CD4-positive, alpha-beta T cell (primary cell): ENCODE measurements at regions not wholly inside any gene's neighbourhood (a gene's known extent, or its start where the extent isn't known, plus 50 kb on each side); places are given as distances from the start of the nearest gene placed in this dataset.

Experiments
- ATAC-seq: fragments of 200-7000 bp; cut with Tn5 transposase; one replicate; pipeline ENCODE4 v1.10.0; 2022; ENCODE audit warnings: mild to moderate bottlenecking; ENCODE audit not compliant: poor library complexity
- CTCF ChIA-PET: fragments of 350-600 bp; sonication (Branson Sonifier 250); formaldehyde crosslinking; loops from one replicate; lab custom pipeline; 2021; ENCODE audit warnings: antibody characterized with exemption, inconsistent platforms; lab: Charles Lee
- POLR2A ChIA-PET: fragments of 350-600 bp; sonication (Branson Sonifier 250); formaldehyde crosslinking; loops from one replicate; lab custom pipeline; 2021; ENCODE audit warnings: antibody characterized with exemption, inconsistent platforms; lab: Charles Lee
- DNase-seq, 14 experiments: peaks; one replicate each; pipeline ENCODE4 v3.0.0-alpha.2; 2013 to 2020; ENCODE audit warnings: mixed read lengths in 2 of 14
- H3K27ac ChIP-seq, 2 donors: one replicate each; pipeline versions ENCODE4 v1.5.1 to v1.7.0; 2013; ENCODE audit warnings: low read length in 2 of 2, low read depth in 1 of 2, mild to moderate bottlenecking in 1 of 2
- H3K27me3 ChIP-seq, 2 experiments: 1 replicate in 1 of 2; 2 replicates in 1 of 2; pipeline versions ENCODE4 v1.6.1 to v1.7.0; 2013; ENCODE audit warnings: low read length in 2 of 2, control low read depth in 1 of 2, mild to moderate bottlenecking in 1 of 2, moderate library complexity in 1 of 2; ENCODE audit not compliant: insufficient read depth in 2 of 2, control insufficient read depth in 1 of 2
- H3K36me3 ChIP-seq: one replicate; pipeline ENCODE4 v1.6.1; 2013; ENCODE audit warnings: low read length, control low read depth; ENCODE audit not compliant: insufficient read depth
- H3K4me1 ChIP-seq: one replicate; pipeline ENCODE4 v1.6.1; 2013; ENCODE audit warnings: low read length, control low read depth; ENCODE audit not compliant: insufficient read depth
- H3K4me3 ChIP-seq: one replicate; pipeline ENCODE4 v1.5.1; 2013; ENCODE audit warnings: mild to moderate bottlenecking, low read length, moderate library complexity
- H3K9me3 ChIP-seq, 2 experiments: 1 replicate in 1 of 2; 2 replicates in 1 of 2; pipeline versions ENCODE4 v1.6.1 to v1.7.0; 2013; ENCODE audit warnings: low read length in 2 of 2, mild to moderate bottlenecking in 2 of 2, control low read depth in 1 of 2, moderate library complexity in 1 of 2; ENCODE audit not compliant: control insufficient read depth in 1 of 2, insufficient read depth in 1 of 2
- H3K27ac Mint-ChIP-seq: one replicate; pipeline ENCODE4 v1.8.0; 2020; ENCODE audit warnings: mixed read lengths
- H3K27me3 Mint-ChIP-seq: one replicate; pipeline ENCODE4 v1.8.0; 2021; ENCODE audit warnings: mixed read lengths
- H3K36me3 Mint-ChIP-seq: one replicate; pipeline ENCODE4 v1.8.0; 2021; ENCODE audit warnings: low read depth, mixed read lengths
- H3K4me1 Mint-ChIP-seq: one replicate; pipeline ENCODE4 v1.8.0; 2021; ENCODE audit warnings: low read depth, mixed read lengths
- H3K4me3 Mint-ChIP-seq: one replicate; pipeline ENCODE4 v1.8.0; 2020; ENCODE audit warnings: mild to moderate bottlenecking, mixed read lengths
- H3K9me3 Mint-ChIP-seq: one replicate; pipeline ENCODE4 v1.8.0; 2020; ENCODE audit warnings: mixed read lengths
- intact Hi-C, 2 experiments: fragments of 100-400 bp; cut with DNase I in 1 of 2; cut with micrococcal nuclease in 1 of 2; formaldehyde crosslinking; loops; one replicate each; pipeline versions ENCODE4 v1.15.1 to v1.9.0; 2023 to 2025; cut with DNase I, micrococcal nuclease
- TF ChIP-seq, protein P1 (sequence below): fragments of 200-600 bp; IDR thresholded peaks from one replicate; pipeline ENCODE4 v1.8.0; 2022; ENCODE audit warnings: antibody characterized with exemption, mild to moderate bottlenecking

DNA sequence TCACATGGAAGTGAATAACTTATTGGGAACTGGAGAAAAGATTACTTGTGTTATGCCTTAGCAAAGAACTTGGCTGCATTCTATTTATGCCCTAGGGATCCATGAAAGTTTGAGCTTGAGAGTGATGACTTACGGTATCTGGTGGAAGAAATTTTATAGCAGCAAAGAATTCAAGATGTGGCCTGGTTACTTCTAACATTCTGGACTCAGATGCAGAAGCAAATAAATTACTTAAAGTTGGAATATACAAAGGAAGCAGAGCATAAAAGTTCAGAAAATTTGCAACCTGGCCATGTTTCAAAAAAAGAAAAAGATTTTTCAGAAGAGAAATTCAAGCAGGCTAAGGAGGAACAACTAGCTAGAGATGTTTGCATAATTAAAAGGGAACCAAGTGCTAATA is 252.3 kb upstream of the WDFY3 start:
- POLR2A ChIA-PET, result no interaction called here
- H3K36me3 Mint-ChIP-seq, result no peaks in the 10 kb centered on the region
- Histone ChIP-seq H3K4me1 (no peaks in the 10 kb centered on the region), H3K4me3 (no peak overlapping the region), H3K27ac (no peak overlapping the region), H3K27me3 (no peaks in the 10 kb centered on the region), H3K9me3 (peaks cover 0 to 3% of the 10 kb centered on the region in 2 experiments), H3K36me3 (no peaks in the 10 kb centered on the region)
- peaks cover 25% of the 10 kb centered on the region for H3K9me3 Mint-ChIP-seq
- ATAC-seq (no peak), DNase-seq (no peak)
- no peaks in the 10 kb centered on the region for H3K27me3 Mint-ChIP-seq
- intact Hi-C loops, result no loop called here
- H3K4me1 Mint-ChIP-seq, result no peaks in the 10 kb centered on the region
- no peak overlapping the region for H3K27ac Mint-ChIP-seq
- H3K4me3 Mint-ChIP-seq, result no peak overlapping the region
- CTCF ChIA-PET, result no interaction called here
- TF ChIP-seq, protein P1, sequence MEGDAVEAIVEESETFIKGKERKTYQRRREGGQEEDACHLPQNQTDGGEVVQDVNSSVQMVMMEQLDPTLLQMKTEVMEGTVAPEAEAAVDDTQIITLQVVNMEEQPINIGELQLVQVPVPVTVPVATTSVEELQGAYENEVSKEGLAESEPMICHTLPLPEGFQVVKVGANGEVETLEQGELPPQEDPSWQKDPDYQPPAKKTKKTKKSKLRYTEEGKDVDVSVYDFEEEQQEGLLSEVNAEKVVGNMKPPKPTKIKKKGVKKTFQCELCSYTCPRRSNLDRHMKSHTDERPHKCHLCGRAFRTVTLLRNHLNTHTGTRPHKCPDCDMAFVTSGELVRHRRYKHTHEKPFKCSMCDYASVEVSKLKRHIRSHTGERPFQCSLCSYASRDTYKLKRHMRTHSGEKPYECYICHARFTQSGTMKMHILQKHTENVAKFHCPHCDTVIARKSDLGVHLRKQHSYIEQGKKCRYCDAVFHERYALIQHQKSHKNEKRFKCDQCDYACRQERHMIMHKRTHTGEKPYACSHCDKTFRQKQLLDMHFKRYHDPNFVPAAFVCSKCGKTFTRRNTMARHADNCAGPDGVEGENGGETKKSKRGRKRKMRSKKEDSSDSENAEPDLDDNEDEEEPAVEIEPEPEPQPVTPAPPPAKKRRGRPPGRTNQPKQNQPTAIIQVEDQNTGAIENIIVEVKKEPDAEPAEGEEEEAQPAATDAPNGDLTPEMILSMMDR, result no peak

DNA sequence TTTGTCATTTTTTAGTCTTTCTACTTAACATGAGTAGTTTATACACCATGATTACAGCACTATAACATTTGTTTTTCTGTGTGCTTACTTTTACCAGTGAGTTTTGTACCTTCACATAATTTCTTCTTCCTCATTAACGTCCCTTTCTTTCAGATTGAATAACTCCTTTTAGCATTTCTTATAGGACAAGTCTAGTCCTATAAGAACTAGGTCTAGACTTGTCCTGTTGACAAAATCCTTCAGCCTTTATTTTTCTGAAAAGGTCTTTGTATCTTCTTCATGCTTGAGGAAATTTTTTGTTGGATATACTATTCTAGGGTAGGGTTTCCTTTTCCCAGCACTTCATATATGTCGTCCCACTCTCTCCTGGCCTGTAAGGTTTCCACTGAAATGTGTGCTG is 253.3 kb upstream of the ARHGAP24 start:
- DNase-seq (no peak), ATAC-seq (no peak)
- H3K27me3 Mint-ChIP-seq, result no peaks in the 10 kb centered on the region
- H3K27ac Mint-ChIP-seq, result no peak overlapping the region
- H3K27me3 ChIP-seq, result no peaks in the 10 kb centered on the region
- CTCF ChIA-PET, result no interaction called here
- peaks cover 28% of the 10 kb centered on the region for H3K9me3 Mint-ChIP-seq
- no peak overlapping the region for H3K27ac ChIP-seq
- H3K9me3 ChIP-seq, result peaks cover 0 to 3% of the 10 kb centered on the region in 2 experiments
- no peak overlapping the region for H3K4me3 ChIP-seq
- intact Hi-C loops, result no loop called here
- no peaks in the 10 kb centered on the region for H3K4me1 Mint-ChIP-seq
- no peak overlapping the region for H3K4me3 Mint-ChIP-seq
- TF ChIP-seq, protein P1, result no peak
- no peaks in the 10 kb centered on the region for H3K36me3 Mint-ChIP-seq
- no peaks in the 10 kb centered on the region for H3K4me1 ChIP-seq
- POLR2A ChIA-PET, result no interaction called here
- no peaks in the 10 kb centered on the region for H3K36me3 ChIP-seq

DNA sequence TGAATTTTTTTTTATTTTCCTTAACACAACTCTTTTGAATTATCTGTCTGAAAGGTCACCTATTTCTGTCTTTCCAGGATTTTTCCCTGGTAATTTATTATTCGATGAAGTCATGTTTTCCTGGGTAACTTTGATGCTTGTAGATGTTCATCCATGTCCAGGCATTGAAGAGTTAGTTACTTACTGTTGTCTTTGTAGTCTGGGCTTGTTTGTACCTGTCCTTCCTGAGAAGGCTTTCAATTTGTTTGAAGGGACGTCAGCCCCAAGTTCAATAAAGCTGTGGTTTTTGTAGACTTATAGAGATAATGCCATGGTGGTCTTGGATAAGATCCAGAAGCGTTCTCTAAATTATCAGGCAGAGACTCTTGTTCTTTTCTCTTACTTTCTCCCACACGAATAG is 252.4 kb upstream of the ARHGAP24 start:
- DNase-seq, result no peak
- Mint-ChIP-seq H3K27me3 (no peaks in the 10 kb centered on the region), H3K9me3 (peaks cover 21% of the 10 kb centered on the region), H3K4me1 (no peaks in the 10 kb centered on the region), H3K4me3 (no peak overlapping the region), H3K36me3 (no peaks in the 10 kb centered on the region), H3K27ac (no peak overlapping the region)
- no peak for ATAC-seq
- intact Hi-C loops, result no loop called here
- POLR2A ChIA-PET, result no interaction called here
- CTCF ChIA-PET, result no interaction called here
- TF ChIP-seq, protein P1, result no peak
- Histone ChIP-seq H3K4me3 (no peak overlapping the region), H3K4me1 (no peaks in the 10 kb centered on the region), H3K27me3 (no peaks in the 10 kb centered on the region), H3K36me3 (no peaks in the 10 kb centered on the region), H3K27ac (no peak overlapping the region), H3K9me3 (peaks cover 0 to 3% of the 10 kb centered on the region in 2 experiments)
